Sciatic nerve (tissue), 2 donors: ENCODE measurements at regions not wholly inside any gene's neighbourhood (a gene's known extent, or its start where the extent isn't known, plus 50 kb on each side); places are given as distances from the start of the nearest gene placed in this dataset.
A peak's percentile ranks its signal among the peaks of the same experiment; 100 is the strongest.

Source experiments
- ATAC-seq: fragments of 200-7000 bp; cut with Tn5 transposase; one replicate; pipeline ENCODE4 v1.9.1; 2020; ENCODE audit warnings: mild to moderate bottlenecking, moderate library complexity
- DNase-seq: peaks from one replicate; pipeline ENCODE4 v3.0.0-alpha.2; 2020; ENCODE audit warnings: low spot score
- intact Hi-C: fragments of 100-400 bp; cut with DNase I; formaldehyde crosslinking; loops from one replicate; pipeline ENCODE4 v1.14.2; 2022
- donor health status: DM: no; HTN: no; CAD: no.
- donor health status: DM: no; HTN: no; CAD: no.

GRCh38 chr11:121688860-121689614 lies 236.3 kb upstream of the SORL1-AS1 start:
- intact Hi-C loops = no loop called here
- DNase-seq (no peak), ATAC-seq (no peak)

GRCh38 chr11:121688055-121688491 lies 235.3 kb upstream of the SORL1-AS1 start:
- ATAC-seq = peak; percentile 62
- DNase-seq = no peak
- intact Hi-C loops = no loop called here

- ATAC-seq (no peak), DNase-seq (no peak)
- intact Hi-C loops = no loop called here
Measured at GRCh38 chr11:121683791-121684190, 231.0 kb upstream of the SORL1-AS1 start.
